ENCODE measurements at regions not wholly inside any gene's neighbourhood (a gene's known extent, or its start where the extent isn't known, plus 50 kb on each side); places are given as distances from the start of the nearest gene placed in this dataset.

DNA sequence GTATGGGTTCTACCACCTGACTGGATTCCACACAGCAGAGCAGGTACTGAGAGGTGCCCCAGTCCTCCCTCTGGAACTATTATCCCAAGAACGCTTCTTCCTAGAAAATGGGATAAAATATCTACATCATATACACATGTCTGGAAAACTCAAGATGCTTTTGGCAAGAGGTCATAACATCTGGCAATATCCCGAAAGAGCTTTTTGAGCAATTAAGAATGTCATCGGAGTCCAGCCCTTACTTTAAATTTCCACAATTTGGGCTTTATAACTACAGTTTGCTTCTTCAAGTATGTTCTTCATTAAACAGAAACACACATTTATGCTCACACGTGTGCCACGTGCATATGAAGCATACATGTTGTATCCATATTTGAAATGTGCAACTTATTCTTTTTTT lies 365.9 kb upstream of the THBS1 start:
- Histone ChIP-seq H3K4me1 (peaks cover 0 to 11% (median 3%) of the 10 kb centered on the region in 9 donors), H3K9me3 (peaks cover 0 to 28% (median 7%) of the 10 kb centered on the region in 11 donors), H3K4me3 (no peak overlapping the region), H3K36me3 (no peaks in the 10 kb centered on the region), H3K27ac (no peak overlapping the region), H3K27me3 (no peaks in the 10 kb centered on the region)
- DNase-seq, result no peak
- TF ChIP-seq, protein P1, sequence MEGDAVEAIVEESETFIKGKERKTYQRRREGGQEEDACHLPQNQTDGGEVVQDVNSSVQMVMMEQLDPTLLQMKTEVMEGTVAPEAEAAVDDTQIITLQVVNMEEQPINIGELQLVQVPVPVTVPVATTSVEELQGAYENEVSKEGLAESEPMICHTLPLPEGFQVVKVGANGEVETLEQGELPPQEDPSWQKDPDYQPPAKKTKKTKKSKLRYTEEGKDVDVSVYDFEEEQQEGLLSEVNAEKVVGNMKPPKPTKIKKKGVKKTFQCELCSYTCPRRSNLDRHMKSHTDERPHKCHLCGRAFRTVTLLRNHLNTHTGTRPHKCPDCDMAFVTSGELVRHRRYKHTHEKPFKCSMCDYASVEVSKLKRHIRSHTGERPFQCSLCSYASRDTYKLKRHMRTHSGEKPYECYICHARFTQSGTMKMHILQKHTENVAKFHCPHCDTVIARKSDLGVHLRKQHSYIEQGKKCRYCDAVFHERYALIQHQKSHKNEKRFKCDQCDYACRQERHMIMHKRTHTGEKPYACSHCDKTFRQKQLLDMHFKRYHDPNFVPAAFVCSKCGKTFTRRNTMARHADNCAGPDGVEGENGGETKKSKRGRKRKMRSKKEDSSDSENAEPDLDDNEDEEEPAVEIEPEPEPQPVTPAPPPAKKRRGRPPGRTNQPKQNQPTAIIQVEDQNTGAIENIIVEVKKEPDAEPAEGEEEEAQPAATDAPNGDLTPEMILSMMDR (IDR thresholded peaks at IDR 0.05), result no peak
- no peak for ATAC-seq
- intact Hi-C loops (cut with DNase I), result loop anchor here in 1 of 10 donors (10.0 kb wide), 1 partner anchor 280 kb away; no protein-coding TSS in a partner anchor
- WGBS, 2 donors, result 62 to 75% methylated on average over 5 of the region's 5 CpGs

DNA sequence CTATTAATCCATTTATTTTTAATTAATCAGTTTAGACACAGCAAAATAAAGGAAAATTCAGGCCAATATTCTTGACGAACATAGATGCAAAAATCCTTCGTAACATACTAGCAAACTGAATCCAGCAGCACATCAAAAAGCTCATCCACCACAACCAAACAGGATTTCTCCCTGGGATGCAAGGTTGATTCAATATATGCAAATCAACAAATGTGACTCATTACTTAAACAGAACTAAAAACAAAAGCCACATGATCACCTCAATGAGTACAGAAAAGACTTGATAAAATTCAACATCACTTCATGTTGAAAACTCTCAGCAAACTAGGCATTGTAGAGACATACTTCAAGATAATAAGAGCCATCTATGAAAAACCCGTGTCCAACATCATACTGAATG lies 364.1 kb upstream of the THBS1 start:
- H3K27ac ChIP-seq, result no peak overlapping the region
- ATAC-seq (no peak), DNase-seq (no peak)
- intact Hi-C loops (cut with DNase I), result loop anchor here in 1 of 10 donors (10.0 kb wide), 1 partner anchor 278 kb away; no protein-coding TSS in a partner anchor
- peaks cover 0 to 11% (median 3%) of the 10 kb centered on the region in 9 donors for H3K4me1 ChIP-seq
- H3K36me3 ChIP-seq, result no peaks in the 10 kb centered on the region
- no peaks in the 10 kb centered on the region for H3K27me3 ChIP-seq
- WGBS, 2 donors, result 93 to 95% methylated on average over 3 of the region's 3 CpGs
- H3K4me3 ChIP-seq, result no peak overlapping the region
- peaks cover 0 to 18% (median 3%) of the 10 kb centered on the region in 11 donors for H3K9me3 ChIP-seq
- TF ChIP-seq, protein P1 (IDR thresholded peaks at IDR 0.05), result no peak

DNA sequence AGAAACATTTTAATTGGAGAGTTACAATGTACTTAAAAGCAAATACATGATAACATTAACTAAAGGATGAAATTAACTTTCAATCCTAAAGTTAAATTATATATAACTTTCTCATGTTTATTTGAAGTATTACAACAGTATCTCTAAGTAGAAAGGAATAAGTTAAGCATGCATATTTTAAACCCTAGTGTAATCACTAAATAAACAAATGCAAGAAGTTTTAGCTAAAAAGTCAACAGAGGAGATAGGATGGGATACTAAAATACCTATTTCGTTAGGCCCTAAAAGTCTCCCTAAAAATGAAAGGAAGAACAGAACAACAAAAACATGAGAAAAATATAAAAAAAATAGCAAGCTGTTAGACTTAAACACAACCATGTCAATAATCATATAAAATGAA lies 361.3 kb upstream of the THBS1 start:
- Histone ChIP-seq H3K9me3 (peaks cover 0 to 13% (median 0%) of the 10 kb centered on the region in 11 donors), H3K27ac (no peak overlapping the region), H3K4me3 (no peak overlapping the region), H3K36me3 (no peaks in the 10 kb centered on the region), H3K27me3 (no peaks in the 10 kb centered on the region), H3K4me1 (peaks cover 0 to 6% (median 0%) of the 10 kb centered on the region in 9 donors)
- ATAC-seq (no peak), DNase-seq (no peak)
- intact Hi-C loops (cut with DNase I), result loop anchor here in 1 of 10 donors (10.0 kb wide), 1 partner anchor 275 kb away; no protein-coding TSS in a partner anchor
- TF ChIP-seq, protein P1 (IDR thresholded peaks at IDR 0.05), result no peak
- 77% methylated on average over 1 of the region's 1 CpG for WGBS, 2 donors

DNA sequence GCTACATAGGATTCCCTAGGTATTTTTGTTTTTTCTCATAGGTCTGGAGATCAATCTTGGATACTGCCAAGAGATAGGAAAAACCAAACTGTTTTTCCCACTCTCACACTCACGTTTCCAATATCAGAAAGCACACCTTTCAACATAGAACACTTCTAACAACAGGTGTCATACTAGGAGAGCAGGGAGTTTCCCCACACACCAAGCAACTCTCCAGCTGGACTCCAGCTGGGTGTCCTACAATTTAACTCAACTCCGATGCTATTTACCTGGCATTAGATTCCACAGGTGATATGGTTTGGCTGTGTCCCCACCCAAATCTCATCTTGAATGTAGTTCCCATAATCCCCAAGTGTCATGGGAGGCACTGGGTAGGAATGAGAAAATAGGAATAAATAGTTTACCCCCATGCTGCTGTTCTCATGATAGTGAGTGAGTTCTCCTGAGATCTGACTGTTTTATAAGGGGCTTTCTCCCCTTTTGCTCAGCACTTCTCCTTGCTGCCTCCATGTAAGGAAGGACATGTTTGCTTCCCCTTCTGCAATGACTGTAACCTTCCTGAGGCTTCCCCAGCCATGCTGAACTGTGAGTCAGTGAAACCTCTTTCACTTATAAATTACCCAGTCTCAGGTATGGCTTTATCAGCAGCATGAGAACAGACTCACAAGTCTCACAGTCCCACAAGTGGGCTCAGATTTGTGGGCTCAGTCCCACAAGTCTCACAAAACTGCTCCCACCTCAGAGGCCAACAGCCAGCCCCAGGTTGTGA lies 354.5 kb upstream of the THBS1 start:
- intact Hi-C loops (cut with DNase I), result no loop called here

More for the DNA sequence above, 354.5 kb upstream of the THBS1 start:
- Histone ChIP-seq H3K36me3 (no peaks in the 10 kb centered on the region), H3K4me1 (peaks cover 0 to 10% (median 5%) of the 10 kb centered on the region in 9 donors), H3K27ac (no peak overlapping the region), H3K4me3 (no peak overlapping the region), H3K9me3 (no peaks in the 10 kb centered on the region), H3K27me3 (no peaks in the 10 kb centered on the region)
- no peak for DNase-seq
- WGBS, 2 donors, result 92 to 97% methylated on average over 2 of the region's 2 CpGs
- no peak for ATAC-seq
- TF ChIP-seq, protein P1 (IDR thresholded peaks at IDR 0.05), result no peak

Data from heart right ventricle (tissue), 16 donors.